GM23338 (cell line): ENCODE measurements at regions not wholly inside any gene's neighbourhood (a gene's known extent, or its start where the extent isn't known, plus 50 kb on each side); places are given as distances from the start of the nearest gene placed in this dataset.

Experiments used
- ATAC-seq: fragments of 200-7000 bp; cut with Tn5 transposase; 3 replicates; pipeline ENCODE4 v1.9.1; 2020
- DNase-seq: peaks from one replicate; pipeline ENCODE4 v3.0.0-alpha.2; 2015; ENCODE audit warnings: low spot score
- H2AFZ ChIP-seq: fragments of 200-600 bp; sonication (generic); 2 replicates; pipeline ENCODE4 v1.8.0; 2016; ENCODE audit warnings: antibody characterized with exemption, mild to moderate bottlenecking, moderate library complexity
- H3F3A ChIP-seq: fragments of 200-600 bp; sonication (generic); replicated peaks from 2 replicates; pipeline ENCODE4 v1.8.0; 2017; ENCODE audit warnings: antibody characterized with exemption, mixed run types, low read depth
- H3K27ac ChIP-seq: fragments of 200-600 bp; sonication (generic); 2 replicates; pipeline ENCODE4 v1.6.1; 2016; ENCODE audit warnings: low read depth
- H3K27me3 ChIP-seq: fragments of 200-600 bp; sonication (generic); 2 replicates; pipeline ENCODE4 v1.8.0; 2016; ENCODE audit warnings: mild to moderate bottlenecking, mixed run types, moderate library complexity; ENCODE audit not compliant: insufficient read depth
- H3K36me3 ChIP-seq: fragments of 200-600 bp; sonication (generic); 2 replicates; pipeline ENCODE4 v1.8.0; 2016; ENCODE audit warnings: mild to moderate bottlenecking; ENCODE audit not compliant: insufficient read depth
- H3K4me1 ChIP-seq: fragments of 200-600 bp; sonication (generic); 2 replicates; pipeline ENCODE4 v1.8.0; 2016; ENCODE audit warnings: mild to moderate bottlenecking, moderate library complexity; ENCODE audit not compliant: insufficient read depth
- H3K4me2 ChIP-seq: fragments of 200-600 bp; sonication (generic); 2 replicates; pipeline ENCODE4 v1.7.1; 2017; ENCODE audit warnings: mixed run types
- H3K4me3 ChIP-seq: fragments of 200-600 bp; sonication (generic); 2 replicates; pipeline ENCODE4 v1.6.1; 2016; ENCODE audit warnings: mixed run types
- H3K79me2 ChIP-seq: fragments of 200-600 bp; sonication (generic); replicated peaks from 2 replicates; pipeline ENCODE4 v1.8.0; 2017; ENCODE audit warnings: mild to moderate bottlenecking; ENCODE audit not compliant: insufficient read depth
- H3K9me2 ChIP-seq: fragments of 200-600 bp; sonication (generic); 2 replicates; pipeline ENCODE4 v1.8.0; 2017; ENCODE audit not compliant: insufficient read depth
- H4K20me1 ChIP-seq: fragments of 200-600 bp; sonication (generic); replicated peaks from 2 replicates; pipeline ENCODE4 v1.8.0; 2017; ENCODE audit warnings: mild to moderate bottlenecking; ENCODE audit not compliant: insufficient read depth
- H3K27ac Mint-ChIP-seq: 2 replicates; pipeline ENCODE4 v1.8.0; 2020; ENCODE audit warnings: inconsistent platforms, mild to moderate bottlenecking, moderate library complexity, mixed read lengths
- H3K27me3 Mint-ChIP-seq: 3 replicates; pipeline ENCODE4 v1.8.0; 2022; ENCODE audit warnings: low read depth, mild to moderate bottlenecking, moderate library complexity, mixed read lengths, inconsistent platforms; ENCODE audit not compliant: insufficient read depth, poor library complexity
- H3K36me3 Mint-ChIP-seq: 3 replicates; pipeline ENCODE4 v1.8.0; 2021; ENCODE audit warnings: low read depth, mild to moderate bottlenecking, inconsistent platforms, moderate library complexity, mixed read lengths
- H3K4me1 Mint-ChIP-seq: 3 replicates; pipeline ENCODE4 v1.8.0; 2020; ENCODE audit warnings: mild to moderate bottlenecking, inconsistent platforms, mixed read lengths
- H3K4me3 Mint-ChIP-seq: 3 replicates; pipeline ENCODE4 v1.8.0; 2021; ENCODE audit warnings: moderate library complexity, mild to moderate bottlenecking, inconsistent platforms, mixed read lengths
- H3K9me3 Mint-ChIP-seq: 3 replicates; pipeline ENCODE4 v1.8.0; 2020; ENCODE audit warnings: moderate library complexity, mild to moderate bottlenecking, inconsistent platforms, mixed read lengths
- CREB1 ChIP-seq: fragments of 250-450 bp; sonication (Bioruptor Pico); IDR thresholded peaks from 2 replicates; pipeline ENCODE4 v1.5.0; 2020; ENCODE audit warnings: low read depth, mild to moderate bottlenecking, moderate library complexity
- EZH2phosphoT487 ChIP-seq: fragments of 200-600 bp; sonication (generic); IDR thresholded peaks from one replicate; pipeline ENCODE4 v1.8.1; 2018; ENCODE audit warnings: antibody characterized with exemption; ENCODE audit not compliant: unreplicated experiment
- JUNB ChIP-seq: IDR thresholded peaks from one replicate; pipeline ENCODE4 v1.6.1; 2016; ENCODE audit warnings: antibody characterized with exemption; ENCODE audit not compliant: unreplicated experiment
- NANOG ChIP-seq: IDR thresholded peaks from 2 replicates; pipeline ENCODE4 v1.6.1; 2016; ENCODE audit warnings: antibody characterized with exemption, borderline replicate concordance
- POLR2AphosphoS5 ChIP-seq: IDR thresholded peaks from 2 replicates; pipeline ENCODE4 v1.6.1; 2016; ENCODE audit warnings: antibody characterized with exemption, low read depth
- ZNF331 ChIP-seq: fragments of 250-450 bp; sonication (Bioruptor Pico); IDR thresholded peaks from 2 replicates; pipeline ENCODE4 v1.5.0; 2020; ENCODE audit warnings: low read depth, mild to moderate bottlenecking, moderate library complexity
- TF ChIP-seq, protein P1 (sequence below): IDR thresholded peaks from one replicate; pipeline ENCODE4 v1.6.1; 2018; ENCODE audit warnings: antibody characterized with exemption; ENCODE audit not compliant: unreplicated experiment
- TF ChIP-seq, protein P2 (sequence below), 2 experiments: fragments of 200-600 bp in 1 of 2; sonication (generic) in 1 of 2; conservative IDR thresholded peaks; 2 replicates each; pipeline versions ENCODE4 v1.5.1 to v1.6.1; 2016 to 2017; ENCODE audit warnings: antibody characterized with exemption in 2 of 2, low read depth in 2 of 2, mild to moderate bottlenecking in 2 of 2, moderate library complexity in 1 of 2
- TF ChIP-seq, protein P3 (sequence below): fragments of 250-450 bp; sonication (Bioruptor Pico); IDR thresholded peaks from 2 replicates; pipeline ENCODE4 v1.5.0; 2020; ENCODE audit warnings: mild to moderate bottlenecking, moderate library complexity

DNA sequence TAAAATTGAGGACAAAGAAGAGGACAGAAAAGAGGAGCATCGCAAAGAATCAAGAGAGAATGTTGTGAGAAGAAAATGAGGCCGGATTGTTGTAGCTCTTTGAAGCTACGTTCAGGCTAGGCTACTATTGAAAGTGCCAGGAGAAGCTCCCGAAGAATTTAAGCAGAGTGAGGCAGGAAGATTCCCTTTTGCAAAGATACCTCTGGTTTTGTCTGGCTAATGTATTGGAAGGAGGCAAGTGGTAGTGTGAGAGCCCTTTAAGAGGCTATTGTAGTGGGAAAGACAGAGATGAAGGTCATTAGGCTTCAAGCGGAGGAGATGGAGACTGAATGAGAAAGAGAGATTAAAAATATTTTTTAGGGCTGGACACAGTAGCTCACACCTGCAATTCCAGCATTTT, 476.9 kb upstream of the ADGRL2 start (continued):
- TF ChIP-seq, protein P1, sequence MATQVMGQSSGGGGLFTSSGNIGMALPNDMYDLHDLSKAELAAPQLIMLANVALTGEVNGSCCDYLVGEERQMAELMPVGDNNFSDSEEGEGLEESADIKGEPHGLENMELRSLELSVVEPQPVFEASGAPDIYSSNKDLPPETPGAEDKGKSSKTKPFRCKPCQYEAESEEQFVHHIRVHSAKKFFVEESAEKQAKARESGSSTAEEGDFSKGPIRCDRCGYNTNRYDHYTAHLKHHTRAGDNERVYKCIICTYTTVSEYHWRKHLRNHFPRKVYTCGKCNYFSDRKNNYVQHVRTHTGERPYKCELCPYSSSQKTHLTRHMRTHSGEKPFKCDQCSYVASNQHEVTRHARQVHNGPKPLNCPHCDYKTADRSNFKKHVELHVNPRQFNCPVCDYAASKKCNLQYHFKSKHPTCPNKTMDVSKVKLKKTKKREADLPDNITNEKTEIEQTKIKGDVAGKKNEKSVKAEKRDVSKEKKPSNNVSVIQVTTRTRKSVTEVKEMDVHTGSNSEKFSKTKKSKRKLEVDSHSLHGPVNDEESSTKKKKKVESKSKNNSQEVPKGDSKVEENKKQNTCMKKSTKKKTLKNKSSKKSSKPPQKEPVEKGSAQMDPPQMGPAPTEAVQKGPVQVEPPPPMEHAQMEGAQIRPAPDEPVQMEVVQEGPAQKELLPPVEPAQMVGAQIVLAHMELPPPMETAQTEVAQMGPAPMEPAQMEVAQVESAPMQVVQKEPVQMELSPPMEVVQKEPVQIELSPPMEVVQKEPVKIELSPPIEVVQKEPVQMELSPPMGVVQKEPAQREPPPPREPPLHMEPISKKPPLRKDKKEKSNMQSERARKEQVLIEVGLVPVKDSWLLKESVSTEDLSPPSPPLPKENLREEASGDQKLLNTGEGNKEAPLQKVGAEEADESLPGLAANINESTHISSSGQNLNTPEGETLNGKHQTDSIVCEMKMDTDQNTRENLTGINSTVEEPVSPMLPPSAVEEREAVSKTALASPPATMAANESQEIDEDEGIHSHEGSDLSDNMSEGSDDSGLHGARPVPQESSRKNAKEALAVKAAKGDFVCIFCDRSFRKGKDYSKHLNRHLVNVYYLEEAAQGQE = no peak

DNA sequence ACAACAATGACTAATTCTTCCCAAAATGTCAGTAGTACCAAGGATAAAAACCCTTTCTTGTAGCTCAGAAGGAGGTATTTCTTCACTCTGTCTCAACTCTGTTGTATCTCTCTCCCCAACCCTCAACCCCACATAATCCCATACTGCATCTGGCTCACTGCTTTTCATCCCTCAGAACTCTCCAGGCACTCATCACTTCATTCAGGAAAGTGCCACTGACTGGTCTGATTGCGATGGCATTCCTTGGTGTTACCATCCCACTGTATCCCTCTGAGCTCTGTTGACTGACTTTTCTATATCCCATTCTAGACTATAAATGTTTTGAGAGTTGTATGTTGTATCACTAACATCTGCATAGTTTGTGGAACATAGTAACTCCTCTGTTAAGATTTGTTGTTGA, 483.5 kb upstream of the ADGRL2 start:
- Mint-ChIP-seq H3K9me3 (no peaks in the 10 kb centered on the region), H3K27ac (peak overlapping the region; percentile 61), H3K36me3 (no peaks in the 10 kb centered on the region), H3K4me3 (no peak overlapping the region), H3K27me3 (no peaks in the 10 kb centered on the region), H3K4me1 (peaks cover 42% of the 10 kb centered on the region)
- no peaks in the 10 kb centered on the region for H3K27me3 ChIP-seq
- no peak overlapping the region for H3K27ac ChIP-seq
- DNase-seq = no peak
- H3F3A ChIP-seq = 0 out of 2 replicates have a peak, but pooled peaks cover 2% of the 10 kb centered on the region
- no peak overlapping the region for H2AFZ ChIP-seq
- no peaks in the 10 kb centered on the region for H3K79me2 ChIP-seq
- H4K20me1 ChIP-seq = no peaks in the 10 kb centered on the region
- no peaks in the 10 kb centered on the region for H3K36me3 ChIP-seq
- H3K4me1 ChIP-seq = peaks cover 25% of the 10 kb centered on the region
- no peak for ATAC-seq
- H3K9me2 ChIP-seq = peaks cover 4% of the 10 kb centered on the region
- no peak overlapping the region for H3K4me3 ChIP-seq
- no peak overlapping the region for H3K4me2 ChIP-seq
- TF ChIP-seq, protein P2, sequence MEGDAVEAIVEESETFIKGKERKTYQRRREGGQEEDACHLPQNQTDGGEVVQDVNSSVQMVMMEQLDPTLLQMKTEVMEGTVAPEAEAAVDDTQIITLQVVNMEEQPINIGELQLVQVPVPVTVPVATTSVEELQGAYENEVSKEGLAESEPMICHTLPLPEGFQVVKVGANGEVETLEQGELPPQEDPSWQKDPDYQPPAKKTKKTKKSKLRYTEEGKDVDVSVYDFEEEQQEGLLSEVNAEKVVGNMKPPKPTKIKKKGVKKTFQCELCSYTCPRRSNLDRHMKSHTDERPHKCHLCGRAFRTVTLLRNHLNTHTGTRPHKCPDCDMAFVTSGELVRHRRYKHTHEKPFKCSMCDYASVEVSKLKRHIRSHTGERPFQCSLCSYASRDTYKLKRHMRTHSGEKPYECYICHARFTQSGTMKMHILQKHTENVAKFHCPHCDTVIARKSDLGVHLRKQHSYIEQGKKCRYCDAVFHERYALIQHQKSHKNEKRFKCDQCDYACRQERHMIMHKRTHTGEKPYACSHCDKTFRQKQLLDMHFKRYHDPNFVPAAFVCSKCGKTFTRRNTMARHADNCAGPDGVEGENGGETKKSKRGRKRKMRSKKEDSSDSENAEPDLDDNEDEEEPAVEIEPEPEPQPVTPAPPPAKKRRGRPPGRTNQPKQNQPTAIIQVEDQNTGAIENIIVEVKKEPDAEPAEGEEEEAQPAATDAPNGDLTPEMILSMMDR (conservative IDR thresholded peaks at IDR 0.05; ENCODE audit: low read depth in 2 of 2) = no peak
- TF ChIP-seq POLR2AphosphoS5 = no peak
- TF ChIP-seq CREB1 (CRISPR knock-in tag) = no peak
- TF ChIP-seq EZH2phosphoT487 = no peak
- TF ChIP-seq ZNF331 (CRISPR knock-in tag) = no peak
- no peak for TF ChIP-seq NANOG
- TF ChIP-seq, protein P1 = no peak
- TF ChIP-seq, protein P3, sequence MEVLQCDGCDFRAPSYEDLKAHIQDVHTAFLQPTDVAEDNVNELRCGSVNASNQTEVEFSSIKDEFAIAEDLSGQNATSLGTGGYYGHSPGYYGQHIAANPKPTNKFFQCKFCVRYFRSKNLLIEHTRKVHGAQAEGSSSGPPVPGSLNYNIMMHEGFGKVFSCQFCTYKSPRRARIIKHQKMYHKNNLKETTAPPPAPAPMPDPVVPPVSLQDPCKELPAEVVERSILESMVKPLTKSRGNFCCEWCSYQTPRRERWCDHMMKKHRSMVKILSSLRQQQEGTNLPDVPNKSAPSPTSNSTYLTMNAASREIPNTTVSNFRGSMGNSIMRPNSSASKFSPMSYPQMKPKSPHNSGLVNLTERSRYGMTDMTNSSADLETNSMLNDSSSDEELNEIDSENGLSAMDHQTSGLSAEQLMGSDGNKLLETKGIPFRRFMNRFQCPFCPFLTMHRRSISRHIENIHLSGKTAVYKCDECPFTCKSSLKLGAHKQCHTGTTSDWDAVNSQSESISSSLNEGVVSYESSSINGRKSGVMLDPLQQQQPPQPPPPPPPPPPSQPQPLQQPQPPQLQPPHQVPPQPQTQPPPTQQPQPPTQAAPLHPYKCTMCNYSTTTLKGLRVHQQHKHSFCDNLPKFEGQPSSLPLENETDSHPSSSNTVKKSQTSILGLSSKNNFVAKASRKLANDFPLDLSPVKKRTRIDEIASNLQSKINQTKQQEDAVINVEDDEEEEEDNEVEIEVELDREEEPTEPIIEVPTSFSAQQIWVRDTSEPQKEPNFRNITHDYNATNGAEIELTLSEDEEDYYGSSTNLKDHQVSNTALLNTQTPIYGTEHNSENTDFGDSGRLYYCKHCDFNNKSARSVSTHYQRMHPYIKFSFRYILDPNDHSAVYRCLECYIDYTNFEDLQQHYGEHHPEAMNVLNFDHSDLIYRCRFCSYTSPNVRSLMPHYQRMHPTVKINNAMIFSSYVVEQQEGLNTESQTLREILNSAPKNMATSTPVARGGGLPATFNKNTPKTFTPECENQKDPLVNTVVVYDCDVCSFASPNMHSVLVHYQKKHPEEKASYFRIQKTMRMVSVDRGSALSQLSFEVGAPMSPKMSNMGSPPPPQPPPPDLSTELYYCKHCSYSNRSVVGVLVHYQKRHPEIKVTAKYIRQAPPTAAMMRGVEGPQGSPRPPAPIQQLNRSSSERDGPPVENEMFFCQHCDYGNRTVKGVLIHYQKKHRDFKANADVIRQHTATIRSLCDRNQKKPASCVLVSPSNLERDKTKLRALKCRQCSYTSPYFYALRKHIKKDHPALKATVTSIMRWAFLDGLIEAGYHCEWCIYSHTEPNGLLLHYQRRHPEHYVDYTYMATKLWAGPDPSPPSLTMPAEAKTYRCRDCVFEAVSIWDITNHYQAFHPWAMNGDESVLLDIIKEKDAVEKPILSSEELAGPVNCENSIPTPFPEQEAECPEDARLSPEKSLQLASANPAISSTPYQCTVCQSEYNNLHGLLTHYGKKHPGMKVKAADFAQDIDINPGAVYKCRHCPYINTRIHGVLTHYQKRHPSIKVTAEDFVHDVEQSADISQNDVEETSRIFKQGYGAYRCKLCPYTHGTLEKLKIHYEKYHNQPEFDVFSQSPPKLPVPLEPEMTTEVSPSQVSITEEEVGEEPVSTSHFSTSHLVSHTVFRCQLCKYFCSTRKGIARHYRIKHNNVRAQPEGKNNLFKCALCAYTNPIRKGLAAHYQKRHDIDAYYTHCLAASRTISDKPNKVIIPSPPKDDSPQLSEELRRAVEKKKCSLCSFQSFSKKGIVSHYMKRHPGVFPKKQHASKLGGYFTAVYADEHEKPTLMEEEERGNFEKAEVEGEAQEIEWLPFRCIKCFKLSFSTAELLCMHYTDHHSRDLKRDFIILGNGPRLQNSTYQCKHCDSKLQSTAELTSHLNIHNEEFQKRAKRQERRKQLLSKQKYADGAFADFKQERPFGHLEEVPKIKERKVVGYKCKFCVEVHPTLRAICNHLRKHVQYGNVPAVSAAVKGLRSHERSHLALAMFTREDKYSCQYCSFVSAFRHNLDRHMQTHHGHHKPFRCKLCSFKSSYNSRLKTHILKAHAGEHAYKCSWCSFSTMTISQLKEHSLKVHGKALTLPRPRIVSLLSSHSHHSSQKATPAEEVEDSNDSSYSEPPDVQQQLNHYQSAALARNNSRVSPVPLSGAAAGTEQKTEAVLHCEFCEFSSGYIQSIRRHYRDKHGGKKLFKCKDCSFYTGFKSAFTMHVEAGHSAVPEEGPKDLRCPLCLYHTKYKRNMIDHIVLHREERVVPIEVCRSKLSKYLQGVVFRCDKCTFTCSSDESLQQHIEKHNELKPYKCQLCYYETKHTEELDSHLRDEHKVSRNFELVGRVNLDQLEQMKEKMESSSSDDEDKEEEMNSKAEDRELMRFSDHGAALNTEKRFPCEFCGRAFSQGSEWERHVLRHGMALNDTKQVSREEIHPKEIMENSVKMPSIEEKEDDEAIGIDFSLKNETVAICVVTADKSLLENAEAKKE = no peak
- no peak for TF ChIP-seq JUNB
